Fibroblast of peridontal ligament (primary cell): ENCODE measurements at regions not wholly inside any gene's neighbourhood (a gene's known extent, or its start where the extent isn't known, plus 50 kb on each side); places are given as distances from the start of the nearest gene placed in this dataset.
"Not testable (repeated sequence)": the region's sequence is repeated elsewhere in the genome, so short reads cannot be mapped to it uniquely, and the experiment has no call there.

Experiments used
- DNase-seq: peaks from one replicate; pipeline ENCODE4 v3.0.0-alpha.2; 2010; ENCODE audit errors: extremely low read depth

DNA sequence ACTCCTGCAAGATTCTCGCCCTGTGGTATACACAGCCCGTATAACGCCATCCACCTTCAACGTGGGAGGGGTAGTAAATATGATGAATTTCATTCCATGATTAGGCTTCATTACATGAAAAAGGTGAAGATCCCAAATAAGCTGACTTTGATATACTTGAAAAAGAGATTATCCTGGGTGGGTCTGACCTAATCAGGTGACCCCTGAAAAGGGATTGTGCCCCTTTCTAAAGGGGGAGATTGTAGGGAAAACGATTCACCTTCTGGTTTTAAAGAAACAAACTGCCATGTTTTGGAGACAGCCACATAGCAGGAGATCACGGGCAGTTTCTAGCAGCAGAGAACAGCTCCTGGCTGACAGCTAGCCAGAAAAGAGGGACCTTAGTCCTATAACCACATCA is 155.1 kb upstream of the SMLR1 start:
- no peak for DNase-seq

DNA sequence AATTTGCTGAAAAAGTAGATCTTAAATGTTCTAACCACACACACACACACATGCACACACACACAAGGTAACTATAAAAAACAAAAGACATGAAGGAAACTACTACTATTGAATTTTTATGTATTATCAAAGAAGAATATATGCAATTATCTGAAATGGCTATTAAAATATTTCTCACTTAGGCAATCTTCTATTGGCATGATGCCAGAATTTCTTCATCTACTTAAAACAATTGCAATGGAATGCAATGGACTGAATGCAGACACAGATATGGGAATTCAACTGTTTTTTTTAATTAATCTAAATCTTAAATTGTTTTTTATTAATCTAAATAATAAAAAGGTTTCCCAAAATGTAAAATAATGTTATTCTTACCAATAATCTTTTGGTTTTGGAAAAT is 152.6 kb upstream of the SMLR1 start:
- peak; percentile 32 for DNase-seq

DNA sequence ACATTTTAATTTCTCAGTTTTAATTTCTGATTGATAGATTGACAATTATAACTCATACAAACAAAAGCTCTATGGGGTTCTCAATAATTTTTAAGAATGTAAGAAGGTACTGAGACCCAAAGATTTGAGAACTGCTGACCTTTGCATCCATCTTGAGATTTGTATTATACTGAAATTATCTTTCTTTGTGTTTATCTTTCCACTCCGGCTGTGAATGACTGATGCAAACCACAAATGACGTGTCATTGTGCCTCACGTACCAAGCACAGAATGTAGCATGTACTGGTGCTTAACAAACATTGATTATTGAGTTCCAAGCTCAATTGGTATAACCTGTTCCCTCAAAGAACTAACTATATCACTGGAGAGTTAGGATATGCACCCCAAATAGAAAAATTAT is 152.1 kb upstream of the SMLR1 start:
- DNase-seq = peak; percentile 72

DNA sequence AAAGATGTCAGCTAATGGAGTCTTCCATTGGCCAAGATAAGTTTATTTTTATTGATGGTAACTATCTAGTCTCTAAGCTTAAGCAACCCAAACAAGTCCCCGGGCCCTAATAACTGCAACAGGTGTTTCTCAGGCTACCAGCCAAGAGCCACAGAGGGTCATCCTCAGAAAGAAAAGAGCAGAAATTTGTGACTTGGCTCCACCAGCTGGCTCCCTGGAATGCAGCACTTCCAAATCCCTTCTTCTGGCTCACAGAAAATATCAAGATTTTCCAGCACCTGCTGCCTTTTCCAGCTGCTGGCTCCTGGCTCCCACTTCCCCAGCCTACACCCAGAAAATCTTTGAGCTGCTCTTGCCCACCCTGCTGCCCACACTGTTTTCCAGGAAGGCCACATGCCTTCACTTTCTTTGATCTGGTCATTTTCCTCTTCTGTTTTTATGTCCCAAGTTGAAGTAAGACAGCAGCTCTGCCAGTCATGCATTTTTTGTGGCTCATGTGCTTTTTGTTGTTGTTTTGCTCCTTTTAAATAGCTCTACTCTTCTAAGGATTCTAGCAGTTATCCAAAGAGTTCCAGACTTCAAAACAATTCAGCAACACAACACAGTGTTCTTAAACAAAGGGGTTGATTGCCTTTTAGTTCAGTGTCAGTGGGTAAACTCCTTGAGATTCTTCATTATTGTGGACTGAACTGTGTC is 151.0 kb upstream of the SMLR1 start:
- no peak for DNase-seq

DNA sequence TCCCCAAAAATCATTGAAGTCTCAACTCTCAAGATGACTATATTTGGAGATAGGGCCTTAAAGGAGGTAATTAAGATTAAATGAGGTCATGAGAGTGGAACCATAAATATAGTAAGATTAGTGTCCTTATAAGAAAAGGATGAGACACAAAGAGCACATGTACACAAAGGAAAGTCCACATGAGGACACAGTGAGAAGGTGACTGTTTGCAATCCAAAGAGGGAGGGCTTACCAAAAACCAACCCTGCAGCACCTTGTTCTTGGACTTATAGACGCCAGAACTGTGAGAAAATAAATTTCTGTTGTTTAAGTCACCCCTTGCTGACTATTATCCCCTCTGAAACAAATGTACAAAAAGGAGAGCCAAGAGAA is 150.4 kb upstream of the SMLR1 start:
- DNase-seq = no peak

DNA sequence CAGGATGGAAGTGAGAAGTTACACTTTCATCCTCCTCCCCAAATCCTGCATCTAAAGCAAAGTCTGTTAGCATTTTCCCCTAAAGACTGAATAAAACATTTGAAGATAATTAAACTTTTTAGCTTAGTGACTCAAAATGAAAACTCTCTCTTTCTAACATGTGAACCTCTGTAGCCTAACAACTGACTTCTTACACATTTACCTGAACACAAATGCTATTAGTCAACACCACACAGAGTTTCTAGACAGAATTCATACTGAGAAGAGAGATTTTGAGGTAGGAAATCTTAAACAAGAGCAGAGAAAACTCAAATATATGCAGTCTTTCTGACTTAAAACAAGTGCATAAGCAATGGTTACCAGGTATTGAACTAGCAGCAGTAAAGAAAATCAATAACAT is 149.9 kb upstream of the SMLR1 start:
- DNase-seq = no peak

DNA sequence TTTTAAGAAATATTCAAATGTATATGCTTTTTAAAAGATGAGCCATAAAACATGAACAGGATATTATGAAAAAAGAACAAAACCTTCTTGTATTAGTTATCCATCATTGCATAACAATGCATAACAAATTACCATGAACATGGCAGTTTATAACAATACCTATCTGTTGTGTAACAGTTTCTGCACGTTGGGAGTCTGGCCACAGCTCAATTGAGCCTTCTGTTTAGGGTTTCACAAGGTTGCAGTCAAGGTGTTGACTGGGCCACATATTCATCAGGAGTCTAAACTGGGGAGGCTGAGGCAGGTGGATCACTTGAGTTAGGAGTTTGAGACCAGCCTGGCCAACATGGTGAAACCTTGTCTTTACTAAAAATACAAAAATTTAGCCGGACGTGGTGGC is 149.4 kb upstream of the SMLR1 start:
- DNase-seq = no peak

DNA sequence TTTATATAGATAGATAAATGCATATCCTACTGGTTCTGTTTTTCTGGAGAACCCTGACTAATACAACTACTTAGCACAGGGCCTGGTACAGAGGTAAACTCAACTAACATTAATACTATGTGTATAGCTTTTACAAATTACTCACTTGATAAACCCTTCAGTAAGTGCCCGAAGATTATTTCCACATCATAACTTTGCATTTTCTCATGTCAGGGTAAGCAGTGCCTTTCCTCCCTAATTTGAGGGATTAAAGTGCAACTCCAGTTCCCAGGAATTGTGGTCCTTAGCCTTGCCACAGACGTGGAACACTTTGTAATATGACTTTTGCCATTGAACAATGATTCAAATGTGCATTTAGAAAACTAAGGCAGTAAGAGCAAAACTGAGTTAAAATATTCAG is 147.5 kb upstream of the SMLR1 start:
- peak; percentile 47 for DNase-seq

DNA sequence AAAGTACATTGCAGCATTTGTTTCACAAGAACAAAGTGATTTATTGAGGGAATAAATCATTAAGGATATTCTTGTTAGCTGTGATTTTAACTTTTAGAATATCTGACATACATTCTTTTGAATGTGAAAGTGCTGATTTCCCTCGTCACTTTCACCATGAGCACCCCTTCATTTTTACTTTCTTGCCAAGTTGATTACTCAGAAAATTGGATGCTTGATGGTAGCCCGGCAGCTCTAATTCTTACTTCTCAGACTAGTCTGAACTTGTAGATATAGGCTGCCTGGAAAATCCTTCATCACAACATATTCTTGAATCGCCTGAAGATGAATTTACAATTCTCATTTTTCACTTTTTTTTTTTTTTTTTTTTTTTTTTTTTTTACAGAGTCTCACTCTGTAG is 147.1 kb upstream of the SMLR1 start:
- peak; percentile 74 for DNase-seq

DNA sequence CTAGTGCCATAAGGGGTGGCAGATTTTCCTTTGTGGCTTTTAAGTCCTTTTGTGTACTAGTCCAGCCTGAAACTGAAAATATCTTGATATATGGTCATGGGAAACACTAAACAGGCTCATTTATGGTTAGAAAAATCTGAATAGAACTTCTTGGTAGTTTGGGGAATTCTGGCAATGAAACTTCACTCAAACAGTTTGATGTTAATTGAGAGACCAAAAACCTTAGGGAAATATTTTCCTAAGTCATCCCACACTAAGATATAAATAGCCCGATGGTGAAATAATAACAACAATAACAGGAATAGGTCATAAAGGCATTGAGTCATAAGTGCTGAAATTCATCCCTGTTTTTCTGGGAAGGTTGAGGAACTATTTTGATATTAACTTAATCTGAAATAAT is 146.2 kb upstream of the SMLR1 start:
- peak; percentile 81 for DNase-seq

DNA sequence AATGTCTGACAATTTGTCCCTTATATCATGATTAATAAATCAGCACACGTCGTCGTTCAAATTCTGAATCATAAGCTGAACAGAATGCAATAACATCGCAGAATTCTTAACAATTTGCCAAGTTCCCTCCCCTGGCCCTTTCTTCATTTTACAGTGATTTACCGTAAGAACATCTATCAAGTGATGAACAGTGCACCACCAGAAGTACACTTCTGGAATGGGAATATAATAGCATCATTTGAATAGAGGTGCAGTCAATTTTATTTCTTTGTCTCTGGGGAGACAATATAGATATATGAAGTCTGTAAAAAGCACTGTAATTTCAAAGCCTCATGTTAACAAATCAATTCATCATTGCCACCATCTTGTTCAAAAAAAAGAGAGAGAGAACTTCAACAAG is 145.1 kb upstream of the SMLR1 start:
- DNase-seq = no peak

DNA sequence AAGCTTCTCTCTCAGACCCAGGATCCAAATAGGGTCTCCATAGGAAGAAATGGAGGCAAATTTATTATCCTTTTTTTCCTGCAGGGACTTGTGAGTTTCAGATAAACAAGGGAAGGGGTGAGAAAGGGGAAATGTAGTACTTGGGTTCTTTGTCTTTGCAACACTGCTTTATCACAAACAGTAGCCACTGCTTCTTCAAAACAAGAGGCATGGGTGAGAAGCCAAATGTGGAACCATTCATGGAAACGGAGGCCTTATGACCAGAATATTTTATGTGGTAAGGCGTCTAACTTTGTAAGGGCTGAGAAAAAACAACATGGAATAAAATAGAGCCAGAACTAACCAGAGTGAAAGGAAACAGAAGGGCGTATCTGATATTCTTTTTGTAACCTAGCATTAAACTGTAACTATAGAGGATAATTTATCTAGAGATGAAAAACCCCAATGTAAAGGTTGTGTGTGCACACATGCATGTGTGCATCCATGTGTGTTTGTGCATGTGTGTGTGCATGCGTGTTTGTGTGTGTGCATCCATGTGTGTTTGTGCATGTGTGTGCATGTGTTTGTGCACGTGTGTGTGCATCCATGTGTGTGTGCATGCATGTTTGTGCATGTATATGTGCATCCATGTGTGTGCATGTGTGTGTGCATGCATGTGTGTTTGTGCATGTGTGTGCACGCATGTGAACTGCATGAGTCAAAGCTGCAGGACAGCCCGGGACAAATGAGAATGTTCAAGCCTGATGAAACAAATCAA is 143.3 kb upstream of the SMLR1 start:
- no peak for DNase-seq

DNA sequence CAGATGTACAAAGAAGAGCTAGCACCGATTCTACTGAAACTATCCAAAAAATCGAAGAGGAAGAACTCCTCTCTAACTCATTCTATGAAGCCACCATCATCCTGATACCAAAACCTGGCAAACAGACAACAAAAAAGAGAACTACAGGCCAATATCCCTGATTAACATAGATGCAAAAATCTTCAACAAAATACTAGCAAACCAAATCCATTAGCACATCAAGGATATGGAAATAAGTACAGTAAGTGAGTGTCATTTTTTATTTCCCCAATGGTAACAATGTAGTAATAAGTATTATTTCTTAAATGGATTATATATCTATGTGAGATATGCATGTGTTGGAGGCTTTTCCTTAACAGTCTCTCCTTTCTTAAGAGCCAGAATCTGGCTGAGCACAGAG is 134.5 kb upstream of the SMLR1 start:
- DNase-seq = no peak

DNA sequence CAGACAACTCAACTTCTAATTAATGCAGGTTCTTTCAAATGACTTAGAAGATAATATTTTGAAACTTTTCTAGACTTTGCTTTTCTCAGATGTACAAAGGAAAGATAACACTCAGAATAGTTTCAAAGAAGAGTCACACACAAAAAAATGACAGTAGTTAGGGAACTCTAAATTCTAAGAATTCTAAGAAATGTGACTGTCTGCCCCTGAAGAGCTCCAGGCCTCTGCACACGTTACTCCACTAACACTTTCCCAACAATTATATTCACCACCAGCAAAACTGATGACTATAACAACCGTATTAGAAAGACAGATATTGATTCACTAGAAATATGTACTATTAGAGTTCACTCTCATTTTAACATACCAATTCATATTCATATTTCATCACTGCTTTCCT is 133.3 kb upstream of the SMLR1 start:
- DNase-seq = no peak

DNA sequence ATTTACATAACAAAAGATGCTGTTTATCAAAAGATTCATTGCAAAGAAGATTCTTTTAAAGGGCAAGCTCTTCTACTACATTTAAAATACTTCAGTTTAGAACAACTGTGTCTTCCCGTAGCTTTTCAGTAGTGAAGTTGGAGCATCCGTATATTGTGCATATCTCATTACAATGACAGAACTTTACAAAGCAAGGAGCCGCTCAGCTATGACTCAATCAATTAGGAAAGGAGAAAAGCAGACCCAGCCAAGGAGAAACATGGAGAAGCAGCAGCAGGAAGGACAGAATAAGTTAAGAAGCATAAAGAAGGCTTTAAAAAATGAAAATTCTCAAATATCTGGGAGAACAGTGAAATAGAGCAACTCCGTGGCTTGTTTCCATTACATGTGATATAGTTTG is 132.6 kb upstream of the SMLR1 start:
- peak; percentile 65 for DNase-seq

DNA sequence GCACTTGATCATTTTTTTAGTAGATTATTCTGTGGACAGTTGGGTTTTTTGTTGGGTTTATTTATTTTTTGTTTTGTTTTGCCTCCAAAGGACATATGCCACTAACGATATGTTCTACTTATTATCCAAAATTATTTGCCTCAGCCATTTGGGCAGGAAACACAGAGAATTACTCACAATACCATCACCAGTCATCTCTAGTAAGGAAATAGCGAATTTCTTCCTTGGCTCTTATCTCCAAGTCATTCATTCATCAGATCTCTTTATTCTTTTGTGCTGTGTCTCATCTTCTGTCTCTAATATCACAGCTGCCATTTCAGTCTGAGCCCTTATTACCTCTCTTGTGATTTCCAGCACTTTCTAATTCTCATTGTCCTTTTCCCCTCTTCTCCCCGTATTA is 130.4 kb upstream of the SMLR1 start:
- DNase-seq = peak; percentile 23

DNA sequence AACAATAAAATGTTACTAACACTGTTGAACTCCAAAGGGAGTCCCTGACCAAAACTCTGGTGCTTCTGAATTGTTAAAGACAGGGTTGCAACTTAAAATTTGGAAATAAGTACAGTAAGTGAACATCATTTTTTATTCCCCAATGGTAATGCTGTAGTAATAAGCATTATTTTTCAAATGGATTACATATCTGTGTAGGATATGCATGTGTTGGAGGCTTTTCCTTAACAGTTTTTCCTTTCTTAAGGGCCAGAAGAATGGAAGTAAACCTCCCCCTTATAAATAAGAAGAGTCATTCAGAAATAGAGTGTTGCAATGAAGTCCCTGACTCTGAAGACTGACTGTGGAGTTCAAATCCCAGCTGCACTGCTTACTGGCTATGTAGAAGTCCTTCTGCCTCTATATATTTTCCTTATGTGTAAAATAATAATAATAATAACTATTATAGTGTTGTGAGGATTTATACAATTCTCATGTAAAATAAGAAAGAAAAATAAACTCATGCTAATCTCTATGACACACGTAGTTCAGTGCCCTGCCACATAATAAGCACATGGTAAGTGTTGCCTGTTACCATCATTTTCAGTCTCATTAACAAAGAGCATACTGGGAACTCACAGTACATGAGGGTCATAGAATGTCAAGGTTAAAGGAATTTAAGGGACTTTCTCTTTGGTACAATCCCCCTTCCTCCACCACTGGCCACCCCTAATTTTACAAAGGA is 129.8 kb upstream of the SMLR1 start:
- peak; percentile 51 for DNase-seq

DNA sequence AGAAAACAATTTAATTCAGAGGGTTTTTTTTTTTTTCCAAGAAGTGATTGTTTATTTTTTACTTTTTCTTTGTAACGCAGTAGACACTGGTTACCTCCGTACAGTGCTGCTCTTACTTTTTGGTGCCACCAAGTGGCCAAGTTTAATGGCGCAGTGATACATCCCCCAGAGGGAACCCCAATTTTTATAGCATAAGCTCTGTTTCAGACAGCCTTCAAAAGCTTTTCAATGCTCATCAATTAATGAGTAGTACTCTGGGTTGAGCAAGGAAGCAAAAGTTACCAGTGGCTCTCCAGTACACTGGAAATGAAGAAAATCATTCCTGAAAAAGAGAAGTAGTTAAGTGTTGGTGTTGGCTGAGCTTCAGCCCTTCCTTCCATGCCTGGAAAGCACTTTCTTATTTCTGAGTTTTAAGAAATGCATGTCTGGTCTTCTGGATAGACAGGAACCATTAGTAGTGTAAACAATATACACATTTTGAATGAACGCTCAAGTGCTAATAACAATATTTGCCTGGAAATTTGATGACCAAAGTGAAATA is 129.1 kb upstream of the SMLR1 start:
- peak; percentile 78 for DNase-seq

DNA sequence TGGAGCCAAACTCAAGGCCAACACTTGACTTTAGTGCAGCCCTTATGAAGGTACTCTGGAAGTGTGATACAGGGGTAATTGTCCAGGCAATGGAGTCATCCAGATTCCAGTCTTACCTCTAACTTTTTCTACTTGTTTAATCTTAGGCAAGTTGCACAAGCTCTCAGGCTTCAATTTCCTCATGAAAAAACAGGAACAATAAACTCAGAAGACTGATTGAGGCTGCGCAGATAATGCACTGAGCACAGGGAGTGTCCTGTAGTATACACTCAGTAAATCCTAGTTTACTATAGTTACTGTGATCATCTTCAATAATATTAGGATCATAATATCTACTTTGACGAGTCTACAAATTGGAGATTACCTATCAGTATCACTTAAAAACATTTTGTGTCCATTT is 127.5 kb upstream of the SMLR1 start:
- no peak for DNase-seq

DNA sequence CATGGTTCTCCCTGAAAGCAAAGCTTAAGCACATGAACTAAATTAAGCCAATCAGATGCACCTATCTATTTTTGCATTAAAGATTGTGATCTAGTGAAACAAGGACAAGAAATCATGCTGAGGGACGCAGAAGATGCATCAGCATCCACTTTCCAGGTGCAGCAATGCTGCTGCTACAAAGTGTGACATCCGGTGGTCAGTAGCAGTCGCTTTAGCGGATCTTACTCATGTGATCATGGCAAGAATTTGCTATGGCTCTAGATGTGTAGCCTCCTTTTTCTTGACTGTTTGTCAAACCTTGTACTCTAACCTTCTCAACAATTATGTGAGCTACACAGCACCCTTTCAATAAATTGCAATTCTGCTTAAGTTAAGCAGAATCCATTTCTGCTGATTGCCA is 126.8 kb upstream of the SMLR1 start:
- no peak for DNase-seq

DNA sequence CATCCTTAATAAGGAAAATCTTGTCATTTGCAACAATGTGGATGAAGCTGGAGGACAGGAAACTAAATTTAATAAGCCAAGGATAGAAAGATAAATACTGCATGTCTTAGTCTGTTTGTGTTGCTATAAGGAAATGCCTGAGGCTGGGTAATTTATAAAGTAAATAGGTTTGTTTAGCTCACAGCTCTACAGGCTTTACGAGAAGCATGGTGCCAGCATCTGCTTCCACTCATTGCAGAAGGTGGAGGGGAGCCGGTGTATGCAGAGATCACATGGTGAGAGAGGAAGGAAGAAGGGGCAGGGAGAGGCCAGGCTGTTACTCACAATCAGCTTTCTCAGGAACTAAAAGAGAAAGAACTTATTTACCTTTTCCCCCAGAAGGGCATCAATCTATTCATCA is 118.9 kb upstream of the SMLR1 start:
- peak; percentile 45 for DNase-seq

DNA sequence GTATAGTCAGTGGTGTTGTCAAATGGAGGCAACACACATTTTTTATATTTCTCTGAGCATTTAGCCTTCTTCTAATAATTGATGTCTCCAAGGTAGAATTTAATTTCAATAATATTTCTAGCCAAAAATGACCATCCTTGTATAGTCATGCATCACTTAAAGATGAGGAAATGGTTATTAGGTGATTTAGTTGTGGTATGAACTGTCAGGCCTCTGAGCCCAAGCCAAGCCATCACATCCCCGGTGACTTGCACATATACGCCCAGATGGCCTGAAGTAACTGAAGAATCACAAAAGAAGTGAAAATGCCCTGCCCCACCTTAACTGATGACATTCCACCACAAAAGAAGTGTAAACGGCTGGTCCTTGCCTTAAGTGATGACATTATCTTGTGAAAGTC is 115.6 kb upstream of the SMLR1 start:
- not testable (repeated sequence) for DNase-seq

DNA sequence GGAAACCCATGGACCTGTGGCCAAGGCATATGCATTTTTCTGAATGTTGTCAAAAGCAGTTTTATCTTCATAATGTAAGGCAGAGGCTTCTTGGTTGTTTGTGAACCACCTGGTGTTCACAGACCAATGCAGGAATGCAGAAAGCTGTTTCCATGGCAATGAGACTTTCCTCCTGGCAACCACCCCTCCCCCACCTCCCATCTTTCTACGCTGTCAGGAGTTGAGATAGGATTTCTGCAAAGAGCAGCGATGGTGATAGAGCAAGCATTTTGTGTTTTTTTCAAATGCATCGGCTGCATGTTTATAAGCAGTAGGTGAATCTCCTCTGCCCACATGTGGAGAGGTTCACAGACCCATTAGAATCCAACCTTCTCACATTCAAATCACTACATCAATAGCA is 114.1 kb upstream of the SMLR1 start:
- no peak for DNase-seq
